ENCODE measurements at regions not wholly inside any gene's neighbourhood (a gene's known extent, or its start where the extent isn't known, plus 50 kb on each side); places are given as distances from the start of the nearest gene placed in this dataset.

DNA sequence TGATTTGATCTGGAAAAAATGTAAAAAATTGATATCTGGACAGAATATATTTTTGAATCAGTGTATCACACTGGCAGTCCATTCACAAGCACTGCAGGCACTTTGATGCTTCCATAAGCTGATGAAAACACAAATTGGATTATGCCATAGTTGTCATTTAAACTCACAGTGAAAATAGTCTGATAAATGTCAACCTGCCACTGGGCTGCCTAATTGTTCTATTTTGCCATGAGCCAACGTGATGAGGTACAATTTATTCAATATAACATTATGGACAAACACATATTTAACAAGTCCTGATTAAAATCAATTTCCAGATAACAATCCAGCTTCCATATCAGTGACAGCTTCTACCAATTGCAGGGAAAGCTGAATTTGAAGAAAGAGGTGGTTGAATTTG, 1244.9 kb downstream of the EFNB2 start:
- H3K27ac Mint-ChIP-seq (ENCODE audit: unreplicated experiment): no peak overlapping the region
- H3K36me3 Mint-ChIP-seq (ENCODE audit: low read depth): no peaks in the 10 kb centered on the region
- DNase-seq (ENCODE audit: low spot score): no peak
- no peaks in the 10 kb centered on the region for H3K27me3 Mint-ChIP-seq (ENCODE audit: low read depth)
- H3K4me1 Mint-ChIP-seq (ENCODE audit: low read depth): no peaks in the 10 kb centered on the region
- H3K9me3 Mint-ChIP-seq (ENCODE audit: low read depth): peaks cover under 1% of the 10 kb centered on the region
- H3K4me3 Mint-ChIP-seq (ENCODE audit: unreplicated experiment): no peak overlapping the region
- TF ChIP-seq, protein P1, sequence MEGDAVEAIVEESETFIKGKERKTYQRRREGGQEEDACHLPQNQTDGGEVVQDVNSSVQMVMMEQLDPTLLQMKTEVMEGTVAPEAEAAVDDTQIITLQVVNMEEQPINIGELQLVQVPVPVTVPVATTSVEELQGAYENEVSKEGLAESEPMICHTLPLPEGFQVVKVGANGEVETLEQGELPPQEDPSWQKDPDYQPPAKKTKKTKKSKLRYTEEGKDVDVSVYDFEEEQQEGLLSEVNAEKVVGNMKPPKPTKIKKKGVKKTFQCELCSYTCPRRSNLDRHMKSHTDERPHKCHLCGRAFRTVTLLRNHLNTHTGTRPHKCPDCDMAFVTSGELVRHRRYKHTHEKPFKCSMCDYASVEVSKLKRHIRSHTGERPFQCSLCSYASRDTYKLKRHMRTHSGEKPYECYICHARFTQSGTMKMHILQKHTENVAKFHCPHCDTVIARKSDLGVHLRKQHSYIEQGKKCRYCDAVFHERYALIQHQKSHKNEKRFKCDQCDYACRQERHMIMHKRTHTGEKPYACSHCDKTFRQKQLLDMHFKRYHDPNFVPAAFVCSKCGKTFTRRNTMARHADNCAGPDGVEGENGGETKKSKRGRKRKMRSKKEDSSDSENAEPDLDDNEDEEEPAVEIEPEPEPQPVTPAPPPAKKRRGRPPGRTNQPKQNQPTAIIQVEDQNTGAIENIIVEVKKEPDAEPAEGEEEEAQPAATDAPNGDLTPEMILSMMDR (IDR thresholded peaks at IDR 0.05): no peak

DNA sequence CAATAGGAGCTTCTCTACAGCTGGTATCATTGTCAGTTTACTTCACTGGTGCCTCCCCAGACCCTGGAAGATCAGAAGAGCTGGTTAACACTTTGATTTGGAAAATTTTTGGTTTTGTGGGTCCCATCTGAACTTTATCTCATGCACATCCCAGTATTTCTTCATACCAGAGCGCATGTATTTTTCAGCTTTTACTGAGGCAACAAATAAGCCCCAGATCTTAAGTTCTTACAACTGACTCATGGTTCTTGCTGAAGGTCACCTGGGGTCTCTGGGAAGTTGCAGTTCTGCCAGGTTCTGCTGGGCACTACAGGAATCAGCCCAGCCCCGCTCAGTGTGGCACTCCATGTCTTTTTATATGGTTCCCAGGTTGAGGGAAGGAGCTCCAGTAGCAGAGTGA, 1249.9 kb downstream of the EFNB2 start:
- no peaks in the 10 kb centered on the region for H3K36me3 Mint-ChIP-seq (ENCODE audit: low read depth)
- peaks cover 20% of the 10 kb centered on the region for H3K4me1 Mint-ChIP-seq (ENCODE audit: low read depth)
- DNase-seq (ENCODE audit: low spot score): no peak
- H3K27me3 Mint-ChIP-seq (ENCODE audit: low read depth): no peaks in the 10 kb centered on the region
- TF ChIP-seq, protein P1 (IDR thresholded peaks at IDR 0.05): no peak
- no peak overlapping the region for H3K4me3 Mint-ChIP-seq (ENCODE audit: unreplicated experiment)
- no peak overlapping the region for H3K27ac Mint-ChIP-seq (ENCODE audit: unreplicated experiment)
- no peaks in the 10 kb centered on the region for H3K9me3 Mint-ChIP-seq (ENCODE audit: low read depth)

GRCh38 chr13:105282406-105283285, 1252.8 kb downstream of the EFNB2 start:
- Mint-ChIP-seq H3K4me3 (ENCODE audit: unreplicated experiment) (no peak overlapping the region), H3K4me1 (ENCODE audit: low read depth) (peaks cover 20% of the 10 kb centered on the region)
- TF ChIP-seq, protein P1 (IDR thresholded peaks at IDR 0.05): no peak

GRCh38 chr13:105278943-105279381, 1256.5 kb downstream of the EFNB2 start:
- H3K9me3 Mint-ChIP-seq (ENCODE audit: low read depth): peaks cover 5% of the 10 kb centered on the region
- no peak overlapping the region for H3K4me3 Mint-ChIP-seq (ENCODE audit: unreplicated experiment)
- no peak overlapping the region for H3K27ac Mint-ChIP-seq (ENCODE audit: unreplicated experiment)
- DNase-seq (ENCODE audit: low spot score): no peak
- no peaks in the 10 kb centered on the region for H3K36me3 Mint-ChIP-seq (ENCODE audit: low read depth)
- peaks cover 20% of the 10 kb centered on the region for H3K4me1 Mint-ChIP-seq (ENCODE audit: low read depth)
- TF ChIP-seq, protein P1 (IDR thresholded peaks at IDR 0.05): no peak
- H3K27me3 Mint-ChIP-seq (ENCODE audit: low read depth): no peaks in the 10 kb centered on the region

More at GRCh38 chr13:105282406-105283285, 1252.8 kb downstream of the EFNB2 start:
- no peak overlapping the region for H3K27ac Mint-ChIP-seq (ENCODE audit: unreplicated experiment)
- H3K27me3 Mint-ChIP-seq (ENCODE audit: low read depth): no peaks in the 10 kb centered on the region
- no peaks in the 10 kb centered on the region for H3K36me3 Mint-ChIP-seq (ENCODE audit: low read depth)
- H3K9me3 Mint-ChIP-seq (ENCODE audit: low read depth): no peaks in the 10 kb centered on the region
- DNase-seq (ENCODE audit: low spot score): no peak

- H3K4me3 Mint-ChIP-seq (ENCODE audit: unreplicated experiment): no peak overlapping the region
- no peak for DNase-seq (ENCODE audit: low spot score)
- peaks cover 5% of the 10 kb centered on the region for H3K9me3 Mint-ChIP-seq (ENCODE audit: low read depth)
- H3K27ac Mint-ChIP-seq (ENCODE audit: unreplicated experiment): no peak overlapping the region
- TF ChIP-seq, protein P1 (IDR thresholded peaks at IDR 0.05): no peak
- H3K36me3 Mint-ChIP-seq (ENCODE audit: low read depth): no peaks in the 10 kb centered on the region
- peaks cover 9% of the 10 kb centered on the region for H3K4me1 Mint-ChIP-seq (ENCODE audit: low read depth)
- no peaks in the 10 kb centered on the region for H3K27me3 Mint-ChIP-seq (ENCODE audit: low read depth)
These were observed 1258.9 kb downstream of the EFNB2 start for GRCh38 chr13:105276571-105276970.

Data from chondrocyte (in vitro differentiated cells).